HG03064 (cell line): ENCODE measurements at regions not wholly inside any gene's neighbourhood (a gene's known extent, or its start where the extent isn't known, plus 50 kb on each side); places are given as distances from the start of the nearest gene placed in this dataset.
"Not testable (repeated sequence)": the region's sequence is repeated elsewhere in the genome, so short reads cannot be mapped to it uniquely, and the experiment has no call there.

Experiments used
- ATAC-seq: cut with Tn5 transposase; IDR thresholded peaks from one replicate; pipeline ENCODE4 v1.9.1; 2021; ENCODE audit warnings: low read depth; ENCODE audit not compliant: unreplicated experiment

GRCh38 chr3:81375921-81376320 lies 385.5 kb downstream of the GBE1 start:
- ATAC-seq, result no peak

- no peak for ATAC-seq
Measured at GRCh38 chr3:81364411-81364810, 397.0 kb downstream of the GBE1 start.

GRCh38 chr3:81363816-81364215 lies 397.6 kb downstream of the GBE1 start:
- no peak for ATAC-seq

GRCh38 chr3:81354119-81354518 lies 407.3 kb downstream of the GBE1 start:
- ATAC-seq, result no peak

GRCh38 chr3:81352867-81353266 lies 408.6 kb downstream of the GBE1 start:
- ATAC-seq, result no peak

- ATAC-seq, result no peak
Measured at GRCh38 chr3:81349816-81350340, 411.6 kb downstream of the GBE1 start.

GRCh38 chr3:81339040-81339845 lies 422.2 kb downstream of the GBE1 start:
- peak; percentile 86 for ATAC-seq

GRCh38 chr3:81336470-81336869 lies 425.0 kb downstream of the GBE1 start:
- ATAC-seq, result no peak

- not testable (repeated sequence) for ATAC-seq
Measured at GRCh38 chr3:81329835-81330234, 431.6 kb downstream of the GBE1 start.

GRCh38 chr3:81326245-81326644 lies 435.2 kb downstream of the GBE1 start:
- ATAC-seq, result no peak

GRCh38 chr3:81320862-81321261 lies 440.6 kb downstream of the GBE1 start:
- no peak for ATAC-seq

- no peak for ATAC-seq
Measured at GRCh38 chr3:81315030-81315429, 446.4 kb downstream of the GBE1 start.

- ATAC-seq, result no peak
Measured at GRCh38 chr3:81311321-81311720, 450.1 kb downstream of the GBE1 start.

- ATAC-seq, result no peak
Measured at GRCh38 chr3:81308306-81308705, 453.1 kb downstream of the GBE1 start.

GRCh38 chr3:81307221-81307620 lies 454.2 kb downstream of the GBE1 start:
- ATAC-seq, result no peak

GRCh38 chr3:81303321-81303720 lies 458.1 kb downstream of the GBE1 start:
- ATAC-seq, result no peak

- no peak for ATAC-seq
Measured at GRCh38 chr3:81302045-81302444, 459.4 kb downstream of the GBE1 start.

- no peak for ATAC-seq
Measured at GRCh38 chr3:81301230-81301629, 460.2 kb downstream of the GBE1 start.

- ATAC-seq, result no peak
Measured at GRCh38 chr3:81300324-81300927, 461.0 kb downstream of the GBE1 start.

- no peak for ATAC-seq
Measured at GRCh38 chr3:81299481-81299880, 462.0 kb downstream of the GBE1 start.

GRCh38 chr3:81295906-81296577 lies 465.4 kb downstream of the GBE1 start:
- no peak for ATAC-seq
